H1 (cell line): ENCODE measurements at regions not wholly inside any gene's neighbourhood (a gene's known extent, or its start where the extent isn't known, plus 50 kb on each side); places are given as distances from the start of the nearest gene placed in this dataset.

Source experiments
- ATF3 ChIP-seq: IDR thresholded peaks from 2 replicates; pipeline ENCODE4 v1.6.1; 2011; ENCODE audit warnings: low read depth, mild to moderate bottlenecking, low read length; ENCODE audit not compliant: insufficient read depth
- BACH1 ChIP-seq: IDR thresholded peaks from 2 replicates; pipeline ENCODE4 v1.6.1; 2012; ENCODE audit warnings: low read length, improper control_type of control experiment
- BCL11A ChIP-seq, 2 experiments: IDR thresholded peaks; one replicate each; pipeline ENCODE4 v1.6.1; 2011; ENCODE audit warnings: low read depth in 2 of 2, low read length in 2 of 2, mild to moderate bottlenecking in 2 of 2
- BRCA1 ChIP-seq: IDR thresholded peaks from 2 replicates; pipeline ENCODE4 v1.6.1; 2012; ENCODE audit warnings: low read depth, low read length, improper control_type of control experiment
- CHD1 ChIP-seq: IDR thresholded peaks from 2 replicates; pipeline ENCODE4 v1.6.1; 2012; ENCODE audit warnings: low read depth, low read length, improper control_type of control experiment
- GTF2F1 ChIP-seq: IDR thresholded peaks from 2 replicates; pipeline ENCODE4 v1.6.1; 2012; ENCODE audit warnings: low read depth, low read length, improper control_type of control experiment, borderline replicate concordance
- HDAC2 ChIP-seq, 2 experiments: fragments of 300-600 bp in 1 of 2; sonication (generic) in 1 of 2; IDR thresholded peaks; 2 replicates each; pipeline ENCODE4 v1.6.1; 2011 to 2012; ENCODE audit warnings: low read depth in 2 of 2, low read length in 2 of 2, mild to moderate bottlenecking in 2 of 2, moderate library complexity in 2 of 2, borderline replicate concordance in 1 of 2, inconsistent platforms in 1 of 2
- JUN ChIP-seq: IDR thresholded peaks from 2 replicates; pipeline ENCODE4 v1.6.1; 2011; ENCODE audit warnings: low read depth, mild to moderate bottlenecking, improper control_type of control experiment, low read length
- KDM1A ChIP-seq: fragments of 200-600, 300-600 bp; sonication (generic); IDR thresholded peaks from 2 replicates; pipeline ENCODE4 v1.7.1; 2016; ENCODE audit warnings: mild to moderate bottlenecking, low read length, borderline replicate concordance
- KDM4A ChIP-seq: IDR thresholded peaks from one replicate; pipeline ENCODE4 v1.7.1; 2012; ENCODE audit warnings: low read depth, mild to moderate bottlenecking, moderate library complexity, low read length, inconsistent platforms; ENCODE audit not compliant: severe bottlenecking
- MAFK ChIP-seq: IDR thresholded peaks from 2 replicates; pipeline ENCODE4 v1.6.1; 2012; ENCODE audit warnings: low read depth, mild to moderate bottlenecking, improper control_type of control experiment, low read length
- NRF1 ChIP-seq: IDR thresholded peaks from 2 replicates; pipeline ENCODE4 v1.6.1; 2011; ENCODE audit warnings: mild to moderate bottlenecking, low read depth, low read length, improper control_type of control experiment
- POU5F1 ChIP-seq: IDR thresholded peaks from 2 replicates; pipeline ENCODE4 v1.6.1; 2011; ENCODE audit warnings: low read depth, mild to moderate bottlenecking, low read length, moderate library complexity
- RFX5 ChIP-seq: IDR thresholded peaks from 2 replicates; pipeline ENCODE4 v1.6.1; 2011; ENCODE audit warnings: low read depth, low read length, improper control_type of control experiment, borderline replicate concordance
- SIN3A ChIP-seq, 2 experiments: IDR thresholded peaks in 1 of 2; conservative IDR thresholded peaks in 1 of 2; 2 replicates each; pipeline ENCODE4 v1.6.1; 2011 to 2012; ENCODE audit warnings: low read length in 2 of 2, improper control_type of control experiment in 1 of 2, low read depth in 1 of 2, mild to moderate bottlenecking in 1 of 2
- SP2 ChIP-seq: IDR thresholded peaks from 2 replicates; pipeline ENCODE4 v1.6.1; 2012; ENCODE audit warnings: mild to moderate bottlenecking, low read length, inconsistent platforms
- TCF12 ChIP-seq: IDR thresholded peaks from 2 replicates; pipeline ENCODE4 v1.6.1; 2011; ENCODE audit warnings: low read depth, mild to moderate bottlenecking, low read length
- TEAD4 ChIP-seq: IDR thresholded peaks from 2 replicates; pipeline ENCODE4 v1.6.1; 2012; ENCODE audit warnings: low read depth, low read length, inconsistent platforms, mixed read lengths
- USF2 ChIP-seq: IDR thresholded peaks from 2 replicates; pipeline ENCODE4 v1.6.1; 2011; ENCODE audit warnings: low read length, improper control_type of control experiment
- ZNF274 ChIP-seq: IDR thresholded peaks from 2 replicates; pipeline ENCODE4 v1.7.0; 2012; ENCODE audit warnings: low read length, borderline replicate concordance; ENCODE audit errors: extremely low read depth

GRCh38 chr1:115545791-115546733 lies 95.7 kb upstream of the VANGL1 start (continued):
- no peak for TF ChIP-seq ZNF274
- no peak for TF ChIP-seq BRCA1
- no peak for TF ChIP-seq BACH1
- TF ChIP-seq HDAC2 (IDR thresholded peaks at IDR 0.05; ENCODE audit: borderline replicate concordance in 1 of 2, low read depth in 2 of 2, low read length in 2 of 2): no peak
- no peak for TF ChIP-seq KDM1A
- TF ChIP-seq JUN: no peak
- no peak for TF ChIP-seq POU5F1
- TF ChIP-seq RFX5: no peak
- TF ChIP-seq GTF2F1: no peak
- TF ChIP-seq CHD1: no peak
- TF ChIP-seq MAFK: no peak
- TF ChIP-seq BCL11A (IDR thresholded peaks at IDR 0.05; ENCODE audit: low read depth in 2 of 2, low read length in 2 of 2): no peak
- no peak for TF ChIP-seq SP2
- TF ChIP-seq KDM4A: no peak
- no peak for TF ChIP-seq NRF1
- TF ChIP-seq TCF12: 0 out of 2 replicates have a peak, but pooled peaks have one; percentile 38
- no peak for TF ChIP-seq SIN3A (conservative IDR thresholded peaks at IDR 0.05 in 1 of 2, IDR thresholded peaks at IDR 0.05 in 1 of 2; ENCODE audit: low read depth in 1 of 2, low read length in 2 of 2)
- TF ChIP-seq USF2: no peak
- TF ChIP-seq ATF3: no peak
- TF ChIP-seq TEAD4: peak; percentile 97
